GM11168 (cell line): ENCODE measurements at regions not wholly inside any gene's neighbourhood (a gene's known extent, or its start where the extent isn't known, plus 50 kb on each side); places are given as distances from the start of the nearest gene placed in this dataset.
"Not testable (repeated sequence)": the region's sequence is repeated elsewhere in the genome, so short reads cannot be mapped to it uniquely, and the experiment has no call there.

Source experiments
- in situ Hi-C: fragments of 300-500 bp; cut with MboI; formaldehyde crosslinking; loops from one replicate; pipeline ENCODE4 v1.12.0; 2022; ENCODE audit warnings: low sequenced_read_pairs; ENCODE audit not compliant: unreplicated experiment

DNA sequence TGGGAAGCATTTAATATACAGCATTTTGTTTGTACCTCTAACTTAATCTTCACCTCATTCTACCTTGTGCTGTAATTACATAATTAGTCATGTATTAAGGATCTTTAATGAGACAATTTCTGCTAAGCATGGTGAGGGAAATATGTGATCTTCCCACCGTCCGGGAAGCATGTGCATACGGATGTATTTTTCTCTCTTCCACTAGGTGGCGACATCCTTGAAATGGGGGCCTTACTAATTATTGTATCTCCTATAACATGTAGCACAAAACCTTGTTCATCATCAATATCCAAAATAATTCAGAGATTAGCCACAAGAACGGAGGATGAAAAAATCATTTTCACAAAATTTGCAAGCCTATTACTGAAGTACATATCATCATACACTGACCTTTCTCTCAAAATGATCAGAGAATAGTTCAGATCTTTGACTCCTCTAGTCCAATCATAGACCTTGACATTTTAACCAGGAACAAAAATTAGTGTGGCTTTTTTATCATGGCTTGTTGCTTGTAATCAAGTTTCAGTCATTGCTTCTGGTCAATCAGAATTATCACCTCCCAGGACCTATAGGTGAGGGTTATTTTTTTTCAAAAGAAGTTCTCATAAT, 148.9 kb upstream of the GBE1 start:
- in situ Hi-C loops = no loop called here

DNA sequence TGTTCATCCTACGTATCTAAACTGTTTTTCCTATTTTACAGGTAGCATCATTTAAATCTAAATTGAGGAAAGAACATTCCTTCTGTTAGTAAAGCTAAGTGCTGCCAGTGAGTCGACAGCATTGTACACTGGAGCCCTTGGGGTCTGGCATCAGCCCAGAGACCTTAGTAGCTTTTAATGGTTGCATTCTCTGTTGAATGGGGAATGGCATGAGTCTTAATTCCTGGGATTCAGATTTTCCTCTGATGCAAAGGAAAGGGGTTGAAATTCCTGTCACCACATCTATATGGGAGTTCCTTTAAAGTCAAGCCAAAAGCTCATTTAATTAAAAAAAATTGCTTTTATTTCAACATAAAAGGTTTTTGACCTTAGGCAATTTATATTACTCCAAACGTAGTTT, 148.4 kb upstream of the GBE1 start:
- in situ Hi-C loops = no loop called here

DNA sequence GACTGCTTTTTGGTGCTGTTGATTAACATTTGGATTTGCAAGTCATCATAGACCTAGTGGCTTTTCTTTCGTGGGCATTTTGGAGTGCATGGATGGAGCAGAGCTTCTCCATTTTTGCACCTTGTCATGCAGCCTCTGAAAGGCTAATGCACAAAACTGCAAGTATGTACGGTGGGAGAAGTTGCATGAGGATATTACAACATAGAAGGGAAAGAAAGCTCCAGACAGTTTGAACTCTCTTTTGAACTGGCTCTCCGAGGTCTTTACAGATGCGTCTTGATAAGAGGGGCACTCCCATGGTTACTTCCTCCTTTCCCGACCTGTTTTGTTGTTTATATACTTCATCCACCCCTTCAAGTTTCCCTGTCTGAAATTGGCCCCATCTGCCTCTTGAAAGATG, 147.1 kb upstream of the GBE1 start:
- in situ Hi-C loops = no loop called here

DNA sequence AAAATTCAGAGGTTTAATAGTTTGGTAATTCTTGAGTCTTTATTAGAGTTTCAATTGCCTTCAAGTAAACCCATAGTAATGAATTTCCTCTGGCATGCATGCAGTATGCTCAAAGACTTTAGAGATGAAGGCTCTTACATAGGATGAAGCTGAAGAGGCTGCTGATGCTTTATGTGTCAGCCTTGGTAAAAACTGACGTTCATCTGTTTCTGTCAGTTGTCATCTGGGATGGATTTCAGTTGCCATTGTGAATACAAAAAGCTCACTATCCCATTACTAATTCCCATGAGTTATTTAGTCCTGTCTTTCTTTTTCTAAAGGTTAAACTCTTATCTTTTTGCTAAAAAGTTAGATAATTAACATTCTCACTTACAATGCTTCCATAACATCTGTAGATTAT, 136.9 kb upstream of the GBE1 start:
- in situ Hi-C loops = no loop called here

DNA sequence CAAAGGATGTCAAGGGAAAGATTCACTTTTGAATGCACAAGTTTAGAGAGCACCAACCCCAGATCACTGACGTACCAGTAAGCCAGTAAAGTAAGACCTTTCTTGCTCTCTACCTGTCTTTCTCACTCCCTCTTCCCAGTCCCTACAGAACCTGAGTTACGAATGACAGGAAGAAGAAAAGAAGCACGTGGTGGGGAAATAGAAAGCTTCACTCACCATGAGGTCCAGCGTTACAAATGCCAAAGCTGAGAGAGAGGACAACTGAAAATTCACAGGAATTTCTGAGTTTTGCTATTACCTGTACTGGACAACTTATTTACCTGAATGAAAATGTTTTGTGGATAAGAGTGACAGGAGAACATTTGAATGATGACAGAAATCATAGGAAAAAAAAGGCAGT, 133.2 kb upstream of the GBE1 start:
- in situ Hi-C loops = no loop called here

DNA sequence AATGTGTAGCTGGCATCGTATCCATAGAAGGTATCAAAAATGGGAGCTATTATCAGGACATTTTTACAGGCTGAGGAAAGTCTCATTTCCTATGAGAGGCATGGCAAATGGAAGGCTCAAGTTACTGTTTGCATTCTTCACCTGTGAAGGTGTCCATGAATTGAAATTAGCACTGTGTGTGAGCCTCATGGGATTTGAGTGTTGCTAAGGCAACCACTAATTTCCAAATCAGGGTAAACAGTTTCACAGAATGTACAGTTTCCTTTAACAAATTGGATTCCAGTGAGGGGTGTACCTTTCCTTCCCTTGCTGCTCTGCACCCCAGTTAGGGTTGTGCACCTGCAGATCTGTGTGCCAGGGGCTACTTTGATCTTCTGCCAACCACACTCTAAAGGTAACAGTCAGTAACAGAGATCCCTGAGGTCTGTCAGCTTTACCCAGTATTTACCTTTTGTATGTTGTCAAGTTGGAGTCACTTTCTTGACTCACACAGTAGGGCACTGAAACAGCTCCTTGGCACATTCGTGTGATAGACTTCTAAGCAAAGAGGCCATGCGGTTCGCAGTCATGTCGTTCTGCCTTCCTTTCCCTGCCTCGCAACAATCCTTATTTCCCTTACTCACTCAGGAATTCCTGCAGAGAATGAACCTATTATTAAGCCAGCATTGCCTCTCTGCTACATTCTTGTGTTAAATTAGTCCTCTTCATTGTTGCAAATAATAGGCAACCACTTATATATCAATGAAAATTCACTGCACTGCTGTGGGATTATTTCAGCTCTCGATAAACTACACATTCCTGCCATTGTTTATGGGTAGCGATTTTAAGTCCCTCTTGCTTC, 129.8 kb upstream of the GBE1 start:
- in situ Hi-C loops = no loop called here

DNA sequence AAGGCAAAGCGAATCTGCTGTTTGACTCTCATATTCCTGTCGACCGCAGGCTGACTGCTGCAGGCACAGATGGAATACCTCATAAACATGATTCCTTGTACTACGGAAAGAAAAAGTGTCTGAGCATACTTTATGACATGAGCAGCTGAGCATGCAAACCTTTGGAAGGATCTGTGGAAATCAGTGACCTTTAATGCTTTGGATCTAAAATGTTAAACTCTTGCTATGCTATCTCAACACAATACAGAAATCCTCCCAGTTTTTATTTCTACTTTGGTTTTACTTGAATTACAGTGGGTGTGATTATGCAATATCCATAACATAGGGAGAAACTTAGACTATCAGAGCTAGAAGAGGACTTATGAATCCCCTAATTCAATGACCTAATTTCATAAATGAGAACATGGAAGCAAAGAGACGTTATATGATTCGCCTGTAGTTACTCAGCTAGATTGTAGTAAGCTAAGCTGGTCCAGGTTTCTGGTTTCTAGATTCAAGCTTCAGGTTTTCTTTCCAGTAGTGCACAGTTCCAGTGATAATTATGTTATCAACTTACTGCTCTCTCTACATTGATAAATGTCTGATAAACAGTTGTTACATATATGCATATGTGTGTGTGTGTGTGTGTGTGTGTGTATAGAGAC, 127.6 kb upstream of the GBE1 start:
- in situ Hi-C loops = no loop called here

DNA sequence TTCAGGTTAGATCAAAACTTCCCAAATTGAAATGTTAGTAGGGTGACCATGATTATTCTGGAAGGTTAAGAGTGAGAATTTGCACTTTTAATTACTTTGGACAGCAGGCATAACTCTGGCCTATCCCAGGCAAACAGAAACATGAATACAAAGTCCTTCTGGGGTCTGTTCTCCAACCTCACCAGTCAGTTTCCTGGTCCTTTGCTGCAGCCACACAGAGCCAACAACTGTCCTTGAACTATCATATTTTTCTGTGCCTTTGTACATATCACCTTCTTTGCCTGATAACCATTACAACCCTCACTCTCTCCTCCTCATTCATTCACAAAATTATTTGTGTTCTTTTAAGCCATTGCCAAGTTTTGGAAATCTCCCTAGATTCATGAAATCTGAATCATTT, 126.0 kb upstream of the GBE1 start:
- in situ Hi-C loops = no loop called here

DNA sequence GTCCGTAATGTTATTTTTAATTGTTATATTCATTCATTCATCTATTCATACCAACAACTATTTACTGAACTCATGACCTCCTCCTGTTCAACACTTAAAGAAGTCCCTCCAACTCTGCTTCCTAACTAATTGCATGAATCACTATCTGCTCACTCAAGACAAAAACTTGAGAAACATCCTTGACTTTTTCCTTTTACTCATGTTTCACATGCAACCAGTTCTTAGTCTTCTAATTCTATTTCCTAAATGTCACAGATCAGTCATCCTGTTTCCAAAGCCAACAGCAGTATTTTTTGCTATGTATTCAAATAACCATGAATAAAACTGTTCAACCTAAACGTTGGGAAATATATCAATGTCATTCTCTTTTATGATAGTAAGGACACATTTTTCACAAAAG, 124.6 kb upstream of the GBE1 start:
- in situ Hi-C loops = no loop called here

DNA sequence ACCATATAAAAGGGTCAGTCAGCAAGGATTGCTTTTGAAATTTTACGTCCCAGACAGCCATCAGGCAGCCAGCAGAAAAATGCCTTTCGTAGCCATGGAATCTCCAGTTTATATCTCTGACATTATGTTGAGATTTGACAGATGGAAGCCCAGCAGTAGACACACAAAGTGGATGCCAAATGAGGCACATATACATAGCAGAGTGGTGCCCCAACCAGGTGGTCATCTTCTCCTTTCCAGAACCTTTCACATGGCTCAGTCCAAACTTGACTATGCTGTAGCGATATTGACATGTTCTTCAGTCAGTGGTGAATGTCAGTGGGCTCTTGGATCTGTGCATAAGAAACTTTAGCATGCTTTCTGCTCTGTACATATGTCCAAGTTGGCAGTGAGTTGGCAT, 123.3 kb upstream of the GBE1 start:
- in situ Hi-C loops = no loop called here

DNA sequence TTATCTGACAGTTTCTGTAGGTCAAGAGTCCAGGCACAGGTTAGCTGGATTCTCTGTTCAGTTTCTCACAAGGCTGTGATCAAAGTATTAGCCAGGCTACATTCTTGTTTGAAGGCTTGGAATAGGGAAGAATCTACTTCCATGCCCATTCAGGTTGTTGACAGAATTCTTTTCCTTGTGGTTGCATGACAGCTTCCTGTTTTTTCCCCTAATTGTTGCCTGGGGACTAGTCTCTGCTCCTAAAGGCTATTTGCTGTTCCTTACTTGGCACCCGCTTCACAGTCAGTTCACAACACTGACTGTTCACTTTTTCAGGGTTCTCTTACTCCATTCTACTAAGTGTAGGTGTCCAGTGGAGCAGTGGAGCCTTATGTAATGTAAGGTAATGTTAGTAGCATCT, 115.4 kb upstream of the GBE1 start:
- in situ Hi-C loops = no loop called here

DNA sequence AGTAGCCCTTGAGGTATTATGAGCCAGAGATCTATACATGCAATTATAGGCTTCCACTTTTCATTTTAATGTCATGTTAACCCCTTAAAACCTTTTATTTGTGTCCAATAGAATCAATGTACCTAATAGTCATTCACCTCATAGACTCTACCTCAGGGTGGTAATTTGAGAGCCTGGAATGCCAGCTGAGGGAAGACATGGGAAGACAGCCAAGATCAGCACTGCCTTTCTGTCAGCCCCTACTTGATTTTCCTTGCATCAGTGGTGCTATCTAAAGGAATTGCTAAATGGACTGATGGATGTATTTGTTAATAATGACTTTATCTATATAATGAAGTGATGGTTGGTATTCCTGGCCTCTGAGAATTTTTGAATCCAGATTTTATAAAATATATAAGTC, 113.3 kb upstream of the GBE1 start:
- in situ Hi-C loops = no loop called here

DNA sequence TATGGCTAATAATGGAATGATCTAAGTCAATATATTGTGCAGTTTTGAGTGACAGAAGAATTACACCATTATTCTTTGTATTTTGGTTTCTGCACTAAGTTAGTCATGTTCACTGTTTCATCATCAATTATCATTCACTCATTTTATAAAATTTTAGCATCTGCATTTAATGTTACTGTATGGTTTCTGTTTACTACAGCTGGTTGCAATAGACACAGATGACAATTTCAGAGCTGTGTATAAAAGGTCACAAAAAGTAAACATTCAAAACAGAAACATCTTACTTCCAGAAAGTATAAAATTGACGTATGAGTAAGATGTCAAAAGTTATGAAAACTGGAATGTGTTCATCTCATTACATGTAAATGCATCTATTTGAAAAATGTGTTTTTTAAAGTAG, 111.1 kb upstream of the GBE1 start:
- in situ Hi-C loops = no loop called here

DNA sequence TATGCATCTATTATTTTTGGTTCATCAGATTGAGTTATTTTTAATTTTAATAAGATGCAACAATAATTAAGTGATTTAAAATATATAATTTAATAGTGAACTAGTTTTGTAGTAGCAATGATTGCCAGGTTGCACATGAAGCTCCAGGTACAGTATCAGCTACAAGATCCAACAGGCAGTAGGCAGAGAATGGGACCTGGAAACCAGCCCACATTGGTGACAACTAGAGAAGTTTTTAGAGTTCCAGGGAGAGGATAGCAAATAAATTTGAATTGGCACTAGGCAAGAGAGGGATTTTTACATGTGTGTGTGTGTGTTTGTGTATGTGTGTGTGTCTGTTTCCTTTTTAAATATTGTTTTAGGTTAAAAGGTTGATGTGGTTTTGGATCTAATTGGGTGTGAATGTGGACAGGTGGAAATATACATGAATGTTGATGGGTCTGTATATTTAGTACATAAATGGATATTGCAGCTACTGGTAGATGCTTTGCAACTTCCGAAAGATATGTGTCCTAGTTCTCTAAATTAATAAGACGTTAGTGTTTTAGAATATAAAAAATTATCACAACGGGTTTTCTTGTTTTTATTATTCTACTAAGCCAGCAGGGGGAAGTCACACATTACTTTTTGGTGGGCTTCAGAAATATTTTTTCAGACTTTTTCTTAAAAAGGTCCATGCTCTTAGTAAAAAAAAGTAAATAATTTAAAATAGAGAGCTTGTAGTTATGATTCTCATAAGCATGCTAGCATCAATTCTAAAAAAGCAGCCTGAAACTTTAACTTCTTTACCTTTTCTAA, 110.1 kb upstream of the GBE1 start:
- in situ Hi-C loops = no loop called here

DNA sequence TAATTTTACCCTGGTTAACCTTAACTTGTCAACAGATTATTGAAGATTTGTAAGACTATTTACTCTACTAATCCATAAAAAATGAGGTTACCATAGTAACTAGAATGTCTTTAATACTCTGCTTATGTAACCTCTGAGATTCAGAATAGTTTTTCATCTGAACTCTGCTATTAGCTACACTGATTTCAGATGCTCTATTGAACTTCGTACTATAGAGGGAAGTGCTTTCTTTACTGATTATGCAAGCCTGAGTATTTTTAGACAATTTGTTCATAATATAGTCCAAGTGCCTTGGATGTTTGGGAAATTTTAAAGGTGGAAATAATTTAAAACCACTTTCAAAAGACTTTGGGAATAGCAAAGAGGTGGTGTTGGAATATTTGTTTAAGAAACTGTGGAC, 107.9 kb upstream of the GBE1 start:
- in situ Hi-C loops = no loop called here

DNA sequence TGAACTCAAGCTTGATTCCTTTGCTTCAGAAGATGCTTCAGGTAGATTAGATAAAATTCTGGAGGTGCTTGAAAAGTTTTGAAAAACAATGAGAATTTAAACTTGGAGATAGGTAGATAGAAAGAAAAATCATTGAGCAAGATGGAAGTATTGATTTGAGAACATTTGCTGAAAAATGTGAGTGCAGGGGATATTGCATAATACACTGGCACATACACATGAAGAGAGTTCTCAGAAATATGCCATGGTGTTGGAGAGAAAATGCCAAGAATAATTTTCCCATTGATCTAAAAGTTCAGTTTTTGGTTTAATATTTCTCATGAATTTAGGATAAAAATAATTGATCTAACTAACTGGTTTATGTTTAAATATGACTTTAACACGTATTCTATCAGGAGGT, 107.2 kb upstream of the GBE1 start:
- in situ Hi-C loops = no loop called here

DNA sequence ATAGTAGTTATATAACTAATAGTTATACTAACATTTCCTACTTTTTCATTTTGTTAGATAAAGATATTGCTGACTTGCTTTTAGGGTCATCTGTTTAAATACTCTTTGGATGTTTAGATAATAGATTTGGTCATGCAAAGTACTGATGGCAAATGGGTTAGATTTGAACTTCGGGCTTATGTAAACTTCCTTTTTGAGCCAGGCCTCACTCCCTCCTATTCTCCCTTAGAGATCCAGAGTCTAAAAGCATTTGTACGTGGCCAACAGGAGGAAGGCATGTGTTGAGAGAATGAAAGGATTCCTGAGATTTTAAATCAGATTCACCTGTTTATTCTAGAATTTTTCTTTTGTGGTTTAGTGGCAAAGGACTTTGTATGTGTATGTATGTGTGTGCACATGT, 106.4 kb upstream of the GBE1 start:
- in situ Hi-C loops = no loop called here

DNA sequence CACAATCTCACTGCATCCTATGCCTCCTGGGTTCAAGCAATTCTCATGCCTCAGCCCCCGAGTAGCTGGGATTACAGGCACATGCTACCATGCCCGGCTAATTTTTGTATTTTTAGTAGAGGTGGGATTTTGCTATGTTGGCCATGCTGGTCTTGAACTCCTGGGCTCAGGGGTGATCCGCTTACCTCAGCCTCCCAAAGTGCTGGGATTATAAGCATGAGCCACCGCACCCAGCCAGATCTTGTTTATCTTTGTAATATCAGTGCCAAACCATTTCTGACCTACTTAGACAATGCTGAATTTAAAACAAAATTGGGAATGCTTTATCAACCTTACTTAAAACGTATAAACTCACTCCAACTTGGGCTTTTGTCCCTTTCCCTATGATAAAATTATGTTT, 103.7 kb upstream of the GBE1 start:
- in situ Hi-C loops = not testable (repeated sequence)

DNA sequence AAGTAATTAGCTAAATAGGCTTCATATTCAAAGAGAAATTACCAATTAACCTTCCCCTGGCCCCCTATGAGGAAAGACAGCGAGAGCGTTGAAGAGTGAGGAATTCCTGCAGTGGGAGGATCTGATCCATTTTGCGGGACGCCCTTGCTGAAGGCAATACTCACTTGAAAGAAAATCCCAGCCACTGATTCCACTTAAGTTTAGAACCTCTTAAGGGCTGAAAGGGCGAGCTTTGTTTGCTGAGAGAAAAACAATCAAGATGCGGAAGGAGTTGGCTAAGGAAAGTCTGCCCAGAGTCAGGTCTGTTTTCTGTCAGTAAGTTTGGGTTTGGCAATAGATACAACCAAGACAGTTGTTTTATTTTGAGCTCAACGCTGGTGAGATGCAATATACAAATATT, 102.8 kb upstream of the GBE1 start:
- in situ Hi-C loops = no loop called here

DNA sequence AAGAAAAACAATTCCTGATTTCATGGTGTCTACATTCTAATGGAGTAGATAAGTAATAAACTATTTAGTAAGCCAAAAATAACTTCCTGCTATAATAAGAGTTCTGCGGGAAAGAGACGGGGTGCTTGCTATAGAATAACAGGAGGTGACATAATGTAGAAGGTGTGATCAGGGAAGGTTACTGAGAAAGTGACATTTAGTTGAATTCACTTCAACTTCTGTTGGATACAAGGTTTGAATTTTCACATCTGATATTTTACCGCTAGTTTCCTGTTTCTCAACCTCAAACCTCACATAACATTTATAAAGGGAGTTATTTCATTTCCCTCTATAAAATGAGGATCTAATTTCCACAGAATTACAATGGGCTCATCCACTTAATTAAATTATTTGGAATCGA, 102.3 kb upstream of the GBE1 start:
- in situ Hi-C loops = no loop called here

DNA sequence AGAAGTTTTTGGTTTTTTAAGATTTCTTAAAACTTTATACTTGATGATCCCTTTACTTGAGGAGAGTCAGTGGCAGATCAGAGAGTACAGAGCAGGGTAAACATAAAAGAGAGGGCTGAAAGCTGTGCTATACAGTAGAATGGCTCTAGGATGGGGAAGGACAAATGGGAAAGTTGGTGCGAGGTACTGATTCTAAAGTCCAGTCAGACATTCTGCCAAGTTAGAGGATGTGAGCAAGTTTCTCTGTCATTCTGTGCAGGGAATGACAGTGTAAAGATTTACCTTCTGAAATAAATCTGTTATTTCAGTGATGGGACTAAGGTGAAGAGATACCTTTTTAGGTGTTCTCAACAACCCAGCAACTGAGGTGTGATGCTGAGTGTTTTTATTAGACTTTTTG, 100.1 kb upstream of the GBE1 start:
- in situ Hi-C loops = no loop called here
